ENCODE measurements at regions not wholly inside any gene's neighbourhood (a gene's known extent, or its start where the extent isn't known, plus 50 kb on each side); places are given as distances from the start of the nearest gene placed in this dataset.

DNA sequence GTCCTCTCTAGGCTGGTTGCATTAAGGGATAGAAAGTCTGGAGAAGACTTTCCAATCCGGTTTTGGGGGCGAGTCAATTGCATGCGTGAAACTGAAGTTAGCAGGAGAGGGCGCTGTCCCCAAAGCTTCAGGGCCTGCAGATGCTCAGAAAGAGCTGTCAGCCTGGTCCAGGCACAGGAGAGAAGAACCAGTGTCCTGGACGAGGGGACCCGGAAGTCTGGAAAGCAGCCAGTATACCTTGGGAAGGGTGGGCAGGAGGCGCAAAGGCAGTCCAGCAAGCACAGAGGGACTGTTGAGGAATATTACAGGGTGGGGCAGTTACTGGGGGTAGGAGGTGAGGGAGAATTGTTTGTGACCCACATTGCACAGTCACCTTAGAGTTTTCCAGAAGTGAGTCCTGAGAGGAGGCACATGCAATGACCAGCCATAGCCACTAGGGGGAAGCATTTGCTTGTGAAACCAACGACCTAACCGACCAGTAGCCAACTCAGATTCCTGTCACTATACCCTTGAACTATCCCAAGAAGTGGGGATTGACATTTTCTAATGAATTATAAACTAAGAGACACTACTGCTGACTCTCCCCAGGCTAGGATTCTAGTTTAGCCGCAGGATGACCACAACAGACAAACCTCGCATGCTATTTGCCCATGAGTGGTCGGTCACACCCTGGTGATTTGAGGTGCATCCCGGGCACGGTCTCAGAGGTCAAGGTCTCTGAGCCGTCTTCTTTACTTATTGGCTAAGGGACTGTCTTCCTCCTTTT lies 172.8 kb downstream of the RDH14 start:
- TF ChIP-seq, protein P1, sequence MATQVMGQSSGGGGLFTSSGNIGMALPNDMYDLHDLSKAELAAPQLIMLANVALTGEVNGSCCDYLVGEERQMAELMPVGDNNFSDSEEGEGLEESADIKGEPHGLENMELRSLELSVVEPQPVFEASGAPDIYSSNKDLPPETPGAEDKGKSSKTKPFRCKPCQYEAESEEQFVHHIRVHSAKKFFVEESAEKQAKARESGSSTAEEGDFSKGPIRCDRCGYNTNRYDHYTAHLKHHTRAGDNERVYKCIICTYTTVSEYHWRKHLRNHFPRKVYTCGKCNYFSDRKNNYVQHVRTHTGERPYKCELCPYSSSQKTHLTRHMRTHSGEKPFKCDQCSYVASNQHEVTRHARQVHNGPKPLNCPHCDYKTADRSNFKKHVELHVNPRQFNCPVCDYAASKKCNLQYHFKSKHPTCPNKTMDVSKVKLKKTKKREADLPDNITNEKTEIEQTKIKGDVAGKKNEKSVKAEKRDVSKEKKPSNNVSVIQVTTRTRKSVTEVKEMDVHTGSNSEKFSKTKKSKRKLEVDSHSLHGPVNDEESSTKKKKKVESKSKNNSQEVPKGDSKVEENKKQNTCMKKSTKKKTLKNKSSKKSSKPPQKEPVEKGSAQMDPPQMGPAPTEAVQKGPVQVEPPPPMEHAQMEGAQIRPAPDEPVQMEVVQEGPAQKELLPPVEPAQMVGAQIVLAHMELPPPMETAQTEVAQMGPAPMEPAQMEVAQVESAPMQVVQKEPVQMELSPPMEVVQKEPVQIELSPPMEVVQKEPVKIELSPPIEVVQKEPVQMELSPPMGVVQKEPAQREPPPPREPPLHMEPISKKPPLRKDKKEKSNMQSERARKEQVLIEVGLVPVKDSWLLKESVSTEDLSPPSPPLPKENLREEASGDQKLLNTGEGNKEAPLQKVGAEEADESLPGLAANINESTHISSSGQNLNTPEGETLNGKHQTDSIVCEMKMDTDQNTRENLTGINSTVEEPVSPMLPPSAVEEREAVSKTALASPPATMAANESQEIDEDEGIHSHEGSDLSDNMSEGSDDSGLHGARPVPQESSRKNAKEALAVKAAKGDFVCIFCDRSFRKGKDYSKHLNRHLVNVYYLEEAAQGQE (IDR thresholded peaks at IDR 0.05) = no peak
- TF ChIP-seq SREBF2 (IDR thresholded peaks at IDR 0.05) (no peak), HOXA7 (CRISPR knock-in tag; IDR thresholded peaks at IDR 0.05) (no peak), PBX3 (IDR thresholded peaks at IDR 0.05) (no peak), HEYL (CRISPR knock-in tag; IDR thresholded peaks at IDR 0.05) (no peak), KDM5A (IDR thresholded peaks at IDR 0.05) (no peak), RFX5 (IDR thresholded peaks at IDR 0.05) (no peak), POLR2A (IDR thresholded peaks at IDR 0.05; ENCODE audit: low read length) (no peak), NR3C1 (IDR thresholded peaks at IDR 0.05) (no peak), ESRRA (IDR thresholded peaks at IDR 0.05; ENCODE audit: borderline replicate concordance, low read length) (no peak), EHMT2 (IDR thresholded peaks at IDR 0.05; ENCODE audit: low read depth) (no peak), RAD21 (conservative IDR thresholded peaks at IDR 0.05 in 1 of 2, IDR thresholded peaks at IDR 0.05 in 1 of 2) (peak; percentile 95 to 96), GATA3 (IDR thresholded peaks at IDR 0.05; ENCODE audit: borderline replicate concordance) (no peak)
- TF ChIP-seq, protein P2, sequence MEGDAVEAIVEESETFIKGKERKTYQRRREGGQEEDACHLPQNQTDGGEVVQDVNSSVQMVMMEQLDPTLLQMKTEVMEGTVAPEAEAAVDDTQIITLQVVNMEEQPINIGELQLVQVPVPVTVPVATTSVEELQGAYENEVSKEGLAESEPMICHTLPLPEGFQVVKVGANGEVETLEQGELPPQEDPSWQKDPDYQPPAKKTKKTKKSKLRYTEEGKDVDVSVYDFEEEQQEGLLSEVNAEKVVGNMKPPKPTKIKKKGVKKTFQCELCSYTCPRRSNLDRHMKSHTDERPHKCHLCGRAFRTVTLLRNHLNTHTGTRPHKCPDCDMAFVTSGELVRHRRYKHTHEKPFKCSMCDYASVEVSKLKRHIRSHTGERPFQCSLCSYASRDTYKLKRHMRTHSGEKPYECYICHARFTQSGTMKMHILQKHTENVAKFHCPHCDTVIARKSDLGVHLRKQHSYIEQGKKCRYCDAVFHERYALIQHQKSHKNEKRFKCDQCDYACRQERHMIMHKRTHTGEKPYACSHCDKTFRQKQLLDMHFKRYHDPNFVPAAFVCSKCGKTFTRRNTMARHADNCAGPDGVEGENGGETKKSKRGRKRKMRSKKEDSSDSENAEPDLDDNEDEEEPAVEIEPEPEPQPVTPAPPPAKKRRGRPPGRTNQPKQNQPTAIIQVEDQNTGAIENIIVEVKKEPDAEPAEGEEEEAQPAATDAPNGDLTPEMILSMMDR (IDR thresholded peaks at IDR 0.05) = peak; percentile 97
